Suprapubic skin (tissue), 4 donors: ENCODE measurements at regions not wholly inside any gene's neighbourhood (a gene's known extent, or its start where the extent isn't known, plus 50 kb on each side); places are given as distances from the start of the nearest gene placed in this dataset.

ENCODE experiments used
- DNase-seq, 2 donors: peaks; one replicate each; pipeline ENCODE4 v3.0.0-alpha.2; 2019; ENCODE audit warnings: low spot score in 2 of 2
- H3K27ac ChIP-seq: fragments of 200-600 bp; sonication (generic); one replicate; pipeline ENCODE4 v1.5.1; 2019
- H3K27me3 ChIP-seq: fragments of 200-600 bp; sonication (generic); one replicate; pipeline ENCODE4 v1.5.1; 2019
- H3K36me3 ChIP-seq: fragments of 200-600 bp; sonication (generic); one replicate; pipeline ENCODE4 v1.5.1; 2019
- H3K4me1 ChIP-seq: fragments of 200-600 bp; sonication (generic); one replicate; pipeline ENCODE4 v1.5.1; 2019
- H3K4me3 ChIP-seq: fragments of 200-600 bp; sonication (generic); one replicate; pipeline ENCODE4 v1.5.1; 2019; ENCODE audit warnings: mild to moderate bottlenecking
- H3K9me3 ChIP-seq: fragments of 200-600 bp; sonication (generic); one replicate; pipeline ENCODE4 v1.5.1; 2019
- EP300 ChIP-seq: sonication (generic); formaldehyde crosslinking; IDR thresholded peaks from one replicate; pipeline ENCODE4 v1.6.1; 2017; ENCODE audit warnings: antibody characterized with exemption
- POLR2A ChIP-seq, 2 donors: fragments of 450-650 bp; IDR thresholded peaks; one replicate each; pipeline ENCODE4 v1.6.1; 2017; ENCODE audit warnings: antibody characterized with exemption in 2 of 2, mild to moderate bottlenecking in 2 of 2, moderate library complexity in 2 of 2
- POLR2AphosphoS5 ChIP-seq, 3 donors: sonication (generic); formaldehyde crosslinking; IDR thresholded peaks; one replicate each; pipeline ENCODE4 v1.6.1; 2017; ENCODE audit warnings: antibody characterized with exemption in 3 of 3
- WGBS: methylation state at CpG from one replicate; pipeline ENCODE4 v1.1.5; 2018; 5-methylcytosine and 5-hydroxymethylcytosine counted together
- TF ChIP-seq, protein P1 (sequence below), 2 donors: fragments of 200-600 bp in 1 of 2; fragments of 450-650 bp in 1 of 2; sonication (generic) in 1 of 2; IDR thresholded peaks; one replicate each; pipeline ENCODE4 v1.5.1; 2016 to 2019; ENCODE audit warnings: antibody characterized with exemption in 2 of 2, mild to moderate bottlenecking in 1 of 2, moderate library complexity in 1 of 2

DNA sequence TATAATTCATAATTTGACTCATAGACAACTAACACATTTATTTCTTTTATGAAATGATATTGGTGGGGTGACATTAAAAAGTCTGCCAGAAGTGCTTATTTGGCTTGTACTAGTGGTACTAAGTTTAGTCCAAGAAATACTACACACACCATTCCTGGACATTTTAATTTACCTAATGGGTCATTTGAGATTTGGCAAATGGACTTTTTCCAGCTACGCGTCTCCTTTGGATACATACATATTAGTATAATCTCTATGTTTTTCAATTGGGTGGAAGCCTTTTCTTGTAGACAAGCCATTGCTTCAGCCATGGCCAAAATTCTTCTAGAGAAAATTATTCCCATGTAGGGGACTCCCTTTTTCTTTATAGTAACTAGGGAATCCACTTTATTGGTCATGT, 968.5 kb downstream of the C4orf33 start:
- no peaks in the 10 kb centered on the region for H3K27me3 ChIP-seq
- no peak overlapping the region for H3K27ac ChIP-seq
- H3K4me1 ChIP-seq: no peaks in the 10 kb centered on the region
- no peak for TF ChIP-seq EP300
- no peak for TF ChIP-seq POLR2AphosphoS5 (IDR thresholded peaks at IDR 0.05)
- TF ChIP-seq, protein P1, sequence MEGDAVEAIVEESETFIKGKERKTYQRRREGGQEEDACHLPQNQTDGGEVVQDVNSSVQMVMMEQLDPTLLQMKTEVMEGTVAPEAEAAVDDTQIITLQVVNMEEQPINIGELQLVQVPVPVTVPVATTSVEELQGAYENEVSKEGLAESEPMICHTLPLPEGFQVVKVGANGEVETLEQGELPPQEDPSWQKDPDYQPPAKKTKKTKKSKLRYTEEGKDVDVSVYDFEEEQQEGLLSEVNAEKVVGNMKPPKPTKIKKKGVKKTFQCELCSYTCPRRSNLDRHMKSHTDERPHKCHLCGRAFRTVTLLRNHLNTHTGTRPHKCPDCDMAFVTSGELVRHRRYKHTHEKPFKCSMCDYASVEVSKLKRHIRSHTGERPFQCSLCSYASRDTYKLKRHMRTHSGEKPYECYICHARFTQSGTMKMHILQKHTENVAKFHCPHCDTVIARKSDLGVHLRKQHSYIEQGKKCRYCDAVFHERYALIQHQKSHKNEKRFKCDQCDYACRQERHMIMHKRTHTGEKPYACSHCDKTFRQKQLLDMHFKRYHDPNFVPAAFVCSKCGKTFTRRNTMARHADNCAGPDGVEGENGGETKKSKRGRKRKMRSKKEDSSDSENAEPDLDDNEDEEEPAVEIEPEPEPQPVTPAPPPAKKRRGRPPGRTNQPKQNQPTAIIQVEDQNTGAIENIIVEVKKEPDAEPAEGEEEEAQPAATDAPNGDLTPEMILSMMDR (IDR thresholded peaks at IDR 0.05): no peak
- TF ChIP-seq POLR2A (IDR thresholded peaks at IDR 0.05): no peak
- H3K36me3 ChIP-seq: no peaks in the 10 kb centered on the region
- DNase-seq: no peak
- H3K9me3 ChIP-seq: no peaks in the 10 kb centered on the region
- no peak overlapping the region for H3K4me3 ChIP-seq
- WGBS: 95% methylated on average over 2 of the region's 2 CpGs

DNA sequence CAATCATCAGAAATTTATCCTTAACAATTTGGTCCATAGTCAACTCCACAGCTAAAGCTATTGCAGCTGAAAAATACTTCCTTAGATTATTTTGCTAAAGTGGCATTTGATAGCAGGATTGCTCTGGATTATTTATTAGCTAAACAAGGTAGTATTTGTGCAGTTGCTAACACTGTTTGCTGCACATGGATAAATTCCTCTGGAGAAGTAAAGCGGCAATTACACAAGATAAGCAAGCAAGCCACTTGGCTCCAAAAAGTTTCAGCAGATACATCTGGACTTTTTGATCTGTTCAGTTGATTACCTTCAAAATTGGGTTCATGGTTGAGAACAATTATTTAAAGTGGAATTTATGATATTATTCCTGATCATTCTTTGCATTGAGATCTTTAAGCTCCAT, 971.5 kb downstream of the C4orf33 start:
- H3K27me3 ChIP-seq: no peaks in the 10 kb centered on the region

DNA sequence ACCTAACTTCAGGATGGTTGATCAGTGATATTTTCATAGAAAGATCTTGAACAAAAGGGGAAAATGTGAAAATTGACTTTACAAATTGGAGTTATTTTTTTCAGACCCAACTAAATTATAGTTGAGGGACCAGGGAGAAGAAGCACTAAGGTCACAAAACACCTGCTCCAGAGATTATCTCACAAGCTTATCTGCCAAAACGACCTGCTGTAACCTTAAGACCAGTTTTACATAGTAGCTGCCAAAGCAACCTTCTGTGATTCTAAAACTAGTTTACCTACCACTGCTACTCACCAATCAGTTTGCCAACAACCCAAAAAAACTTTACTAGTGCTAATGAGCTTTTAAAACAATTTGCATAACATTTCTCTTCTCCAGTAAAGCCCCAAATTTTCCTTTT, 972.1 kb downstream of the C4orf33 start:
- no peaks in the 10 kb centered on the region for H3K4me1 ChIP-seq
- no peaks in the 10 kb centered on the region for H3K9me3 ChIP-seq
- no peak overlapping the region for H3K27ac ChIP-seq
- no peak overlapping the region for H3K4me3 ChIP-seq
- H3K27me3 ChIP-seq: no peaks in the 10 kb centered on the region
- no peak for DNase-seq
- TF ChIP-seq, protein P1 (IDR thresholded peaks at IDR 0.05): no peak
- TF ChIP-seq EP300: no peak
- no peak for TF ChIP-seq POLR2AphosphoS5 (IDR thresholded peaks at IDR 0.05)
- TF ChIP-seq POLR2A (IDR thresholded peaks at IDR 0.05): no peak
- 36% methylated on average over 1 of the region's 1 CpG for WGBS
- H3K36me3 ChIP-seq: no peaks in the 10 kb centered on the region

More for the DNA sequence above, 971.5 kb downstream of the C4orf33 start:
- DNase-seq: no peak
- TF ChIP-seq, protein P1 (IDR thresholded peaks at IDR 0.05): no peak
- no peak for TF ChIP-seq POLR2A (IDR thresholded peaks at IDR 0.05)
- no peak for TF ChIP-seq EP300
- no peak for TF ChIP-seq POLR2AphosphoS5 (IDR thresholded peaks at IDR 0.05)
- H3K27ac ChIP-seq: no peak overlapping the region
- H3K4me3 ChIP-seq: no peak overlapping the region
- no peaks in the 10 kb centered on the region for H3K4me1 ChIP-seq
- H3K9me3 ChIP-seq: no peaks in the 10 kb centered on the region
- H3K36me3 ChIP-seq: no peaks in the 10 kb centered on the region
- WGBS: 97% methylated on average over 1 of the region's 1 CpG

DNA sequence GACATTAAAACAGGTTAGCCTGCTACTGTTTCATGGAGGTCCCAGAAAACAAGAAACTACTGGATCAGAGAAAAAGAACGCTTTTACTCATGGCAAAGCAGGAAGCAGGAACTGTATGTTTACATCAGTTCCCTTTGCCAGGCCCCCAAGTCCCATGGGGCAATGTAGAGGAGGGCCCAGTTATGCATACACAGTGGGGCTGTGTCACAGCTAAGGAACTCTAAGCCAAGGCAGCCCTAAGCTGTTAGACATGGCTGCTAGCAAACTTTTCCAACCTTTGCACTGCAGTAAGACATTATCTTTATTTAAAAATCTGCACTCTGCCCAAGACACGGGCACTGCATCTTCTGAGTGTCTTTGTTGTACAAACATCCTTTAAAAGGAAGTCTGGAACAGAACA, 975.8 kb downstream of the C4orf33 start:
- TF ChIP-seq POLR2A (IDR thresholded peaks at IDR 0.05): no peak
- no peak for TF ChIP-seq POLR2AphosphoS5 (IDR thresholded peaks at IDR 0.05)

DNA sequence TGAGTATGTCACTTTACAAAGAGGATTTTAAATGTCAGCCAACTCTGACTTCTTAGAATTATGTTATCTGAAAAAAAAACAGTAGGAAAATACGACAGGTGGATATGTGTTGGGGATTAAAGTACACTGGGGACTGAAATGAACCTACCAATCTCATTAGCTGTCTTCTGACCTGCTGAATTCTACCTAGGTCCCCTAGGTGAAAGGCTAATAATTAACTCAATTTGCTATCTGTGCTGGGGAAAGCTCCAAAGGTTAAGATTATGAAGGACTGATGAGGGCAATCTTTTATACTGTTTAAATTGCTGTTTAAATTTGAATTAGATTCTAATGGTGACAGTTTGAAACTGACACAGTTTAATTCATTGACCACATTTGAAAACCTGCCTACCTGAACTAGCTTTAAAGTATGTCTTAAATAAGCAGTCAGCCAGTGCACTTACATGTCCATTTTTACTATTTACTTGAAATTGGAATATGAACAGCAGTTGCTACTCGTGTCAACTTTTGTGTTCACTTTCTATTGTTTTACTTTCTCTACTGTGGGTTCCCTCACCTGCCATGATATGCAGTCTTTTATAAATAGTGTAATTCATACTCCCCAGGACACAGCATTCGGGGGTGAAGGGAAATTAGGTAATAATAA, 977.3 kb downstream of the C4orf33 start:
- TF ChIP-seq, protein P1 (IDR thresholded peaks at IDR 0.05): no peak
- no peak for TF ChIP-seq POLR2A (IDR thresholded peaks at IDR 0.05)
- no peak for TF ChIP-seq POLR2AphosphoS5 (IDR thresholded peaks at IDR 0.05)
- no peak for TF ChIP-seq EP300
- Histone ChIP-seq H3K27me3 (no peaks in the 10 kb centered on the region), H3K4me3 (no peak overlapping the region), H3K9me3 (no peaks in the 10 kb centered on the region), H3K27ac (no peak overlapping the region), H3K4me1 (no peaks in the 10 kb centered on the region), H3K36me3 (no peaks in the 10 kb centered on the region)
- no peak for DNase-seq
- 71% methylated on average over 3 of the region's 3 CpGs for WGBS

More for the DNA sequence above, 975.8 kb downstream of the C4orf33 start:
- Histone ChIP-seq H3K36me3 (no peaks in the 10 kb centered on the region), H3K27ac (no peak overlapping the region), H3K4me3 (no peak overlapping the region), H3K4me1 (no peaks in the 10 kb centered on the region), H3K27me3 (no peaks in the 10 kb centered on the region), H3K9me3 (no peaks in the 10 kb centered on the region)
- 68% methylated on average over 2 of the region's 2 CpGs for WGBS
- DNase-seq: no peak

DNA sequence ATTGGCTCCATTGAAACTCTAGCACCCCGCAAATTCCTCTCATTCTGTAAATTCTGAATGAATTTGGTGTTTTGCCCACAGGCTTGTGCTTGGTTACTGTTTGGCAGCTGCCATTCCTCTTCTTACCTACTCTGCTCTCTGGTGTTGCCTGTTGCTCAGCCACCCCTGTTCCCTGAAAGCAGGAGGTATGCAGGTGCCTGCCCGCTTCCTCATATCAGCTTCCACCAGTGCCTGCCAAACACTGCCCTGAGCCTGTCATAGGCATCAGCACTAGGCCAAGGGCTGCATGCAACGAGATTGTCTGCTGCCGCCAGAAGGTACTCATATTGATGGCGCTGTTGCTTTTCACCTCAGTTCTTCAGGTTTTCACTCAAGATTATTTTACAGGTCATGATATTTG, 978.1 kb downstream of the C4orf33 start:
- H3K36me3 ChIP-seq: no peaks in the 10 kb centered on the region
- H3K4me3 ChIP-seq: no peak overlapping the region
- no peaks in the 10 kb centered on the region for H3K4me1 ChIP-seq
- no peak for DNase-seq
- H3K27me3 ChIP-seq: no peaks in the 10 kb centered on the region
- TF ChIP-seq, protein P1 (IDR thresholded peaks at IDR 0.05): no peak
- TF ChIP-seq EP300: no peak
- TF ChIP-seq POLR2A (IDR thresholded peaks at IDR 0.05): no peak
- TF ChIP-seq POLR2AphosphoS5 (IDR thresholded peaks at IDR 0.05): no peak
- 91% methylated on average over 5 of the region's 5 CpGs for WGBS
- H3K9me3 ChIP-seq: no peaks in the 10 kb centered on the region
- H3K27ac ChIP-seq: no peak overlapping the region
